ENCODE measurements at regions not wholly inside any gene's neighbourhood (a gene's known extent, or its start where the extent isn't known, plus 50 kb on each side); places are given as distances from the start of the nearest gene placed in this dataset.

GRCh38 chr2:18093196-18093595 is 214.7 kb downstream of the KCNS3 start:
- WGBS, 2 donors = 72 to 83% methylated on average over 3 of the region's 3 CpGs

GRCh38 chr2:18092760-18093159 is 214.3 kb downstream of the KCNS3 start:
- ATAC-seq (no peak), DNase-seq (no peak)
- no peak for TF ChIP-seq CTCF (IDR thresholded peaks at IDR 0.05)
- no peak for TF ChIP-seq POLR2A (IDR thresholded peaks at IDR 0.05)
- 55 to 59% methylated on average over 1 of the region's 1 CpG for WGBS, 2 donors
- Histone ChIP-seq H3K9me3 (no peaks in the 10 kb centered on the region), H3K4me1 (no peaks in the 10 kb centered on the region), H3K4me3 (no peak overlapping the region), H3K36me3 (replicated peaks in 1 of 2; ENCODE audit: insufficient read depth in 1 of 2, low read depth in 2 of 2) (no peaks in the 10 kb centered on the region), H3K27me3 (no peaks in the 10 kb centered on the region), H3K27ac (no peak overlapping the region)
- intact Hi-C loops (cut with DNase I) = no loop called here

More at GRCh38 chr2:18093196-18093595, 214.7 kb downstream of the KCNS3 start:
- Histone ChIP-seq H3K36me3 (replicated peaks in 1 of 2; ENCODE audit: insufficient read depth in 1 of 2, low read depth in 2 of 2) (no peaks in the 10 kb centered on the region), H3K9me3 (no peaks in the 10 kb centered on the region), H3K4me3 (no peak overlapping the region), H3K27ac (no peak overlapping the region), H3K27me3 (no peaks in the 10 kb centered on the region), H3K4me1 (no peaks in the 10 kb centered on the region)
- intact Hi-C loops (cut with DNase I) = no loop called here
- no peak for TF ChIP-seq CTCF (IDR thresholded peaks at IDR 0.05)
- no peak for TF ChIP-seq POLR2A (IDR thresholded peaks at IDR 0.05)
- no peak for DNase-seq
- no peak for ATAC-seq

DNA sequence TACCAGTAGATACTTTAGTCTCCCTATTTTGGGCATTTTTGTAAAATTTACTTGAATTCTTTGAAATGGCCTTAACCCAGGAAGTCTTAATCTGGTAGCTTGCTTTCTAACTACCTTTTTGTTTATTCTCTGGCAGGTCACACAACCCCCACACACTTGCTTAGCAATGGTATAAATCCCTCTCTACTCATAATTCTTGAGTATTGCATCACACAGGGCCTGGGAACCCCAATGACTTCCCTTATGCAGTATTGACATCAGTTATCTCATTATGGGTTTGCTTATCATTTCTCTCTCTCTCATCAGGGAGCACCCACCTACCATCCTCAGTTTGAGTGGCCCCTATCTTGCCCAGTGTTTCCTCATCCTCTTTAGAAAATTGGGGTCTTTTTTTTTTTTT is 207.1 kb downstream of the KCNS3 start:
- TF ChIP-seq POLR2A (IDR thresholded peaks at IDR 0.05) = no peak
- no peak for TF ChIP-seq CTCF (IDR thresholded peaks at IDR 0.05)
- H3K27ac ChIP-seq = no peak overlapping the region
- H3K4me3 ChIP-seq = no peak overlapping the region
- intact Hi-C loops (cut with DNase I) = no loop called here
- no peaks in the 10 kb centered on the region for H3K36me3 ChIP-seq (replicated peaks in 1 of 2; ENCODE audit: insufficient read depth in 1 of 2, low read depth in 2 of 2)
- no peaks in the 10 kb centered on the region for H3K4me1 ChIP-seq
- DNase-seq (no peak), ATAC-seq (no peak)
- no peaks in the 10 kb centered on the region for H3K27me3 ChIP-seq
- no peaks in the 10 kb centered on the region for H3K9me3 ChIP-seq

- H3K27me3 ChIP-seq = no peaks in the 10 kb centered on the region
- no peaks in the 10 kb centered on the region for H3K36me3 ChIP-seq (replicated peaks in 1 of 2; ENCODE audit: insufficient read depth in 1 of 2, low read depth in 2 of 2)
- no peak for ATAC-seq
- TF ChIP-seq CTCF (IDR thresholded peaks at IDR 0.05) = no peak
- DNase-seq = no peak
- intact Hi-C loops (cut with DNase I) = no loop called here
- no peaks in the 10 kb centered on the region for H3K4me1 ChIP-seq
- no peak overlapping the region for H3K27ac ChIP-seq
- 59 to 78% methylated on average over 3 of the region's 3 CpGs for WGBS, 2 donors
- H3K4me3 ChIP-seq = no peak overlapping the region
- H3K9me3 ChIP-seq = no peaks in the 10 kb centered on the region
Observed at GRCh38 chr2:18084376-18084775, 205.9 kb downstream of the KCNS3 start.

DNA sequence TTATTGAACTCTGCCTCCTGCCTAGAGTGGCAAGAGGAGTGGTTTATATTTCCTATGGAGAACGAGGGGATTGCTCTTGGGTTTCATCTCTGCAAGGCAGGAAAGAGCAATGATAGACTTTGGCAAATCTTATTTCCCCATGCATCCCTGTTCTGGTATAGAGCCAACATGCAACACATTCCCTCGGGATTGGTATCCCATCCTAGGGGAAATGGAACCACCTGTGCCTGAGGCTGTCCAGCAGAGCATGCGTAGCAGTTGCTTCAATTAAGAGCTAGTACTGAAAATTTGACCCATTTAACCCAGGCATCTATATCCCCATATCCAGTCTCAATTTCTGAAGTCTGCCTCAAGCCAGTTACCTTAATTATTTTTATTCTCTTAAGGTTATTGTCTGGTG is 205.3 kb downstream of the KCNS3 start:
- H3K9me3 ChIP-seq = no peaks in the 10 kb centered on the region
- no peaks in the 10 kb centered on the region for H3K4me1 ChIP-seq
- ATAC-seq = no peak
- intact Hi-C loops (cut with DNase I) = no loop called here
- H3K36me3 ChIP-seq (replicated peaks in 1 of 2; ENCODE audit: insufficient read depth in 1 of 2, low read depth in 2 of 2) = no peaks in the 10 kb centered on the region
- no peak overlapping the region for H3K27ac ChIP-seq
- no peak for DNase-seq
- TF ChIP-seq CTCF (IDR thresholded peaks at IDR 0.05) (no peak), POLR2A (IDR thresholded peaks at IDR 0.05) (no peak)
- 60 to 62% methylated on average over 3 of the region's 3 CpGs for WGBS, 2 donors
- no peak overlapping the region for H3K4me3 ChIP-seq
- no peaks in the 10 kb centered on the region for H3K27me3 ChIP-seq
